GM23248 (cell line): ENCODE measurements at regions not wholly inside any gene's neighbourhood (a gene's known extent, or its start where the extent isn't known, plus 50 kb on each side); places are given as distances from the start of the nearest gene placed in this dataset.

Experiments used
- EZH2 ChIP-seq: fragments of 200-600 bp; sonication (generic); IDR thresholded peaks from 2 replicates; pipeline ENCODE4 v1.6.1; 2018; ENCODE audit warnings: antibody characterized with exemption, mild to moderate bottlenecking; ENCODE audit not compliant: insufficient read depth, poor library complexity, severe bottlenecking
- EZH2phosphoT487 ChIP-seq: fragments of 200-600 bp; sonication (generic); IDR thresholded peaks from 2 replicates; pipeline ENCODE4 v1.6.1; 2018; ENCODE audit warnings: antibody characterized with exemption, moderate library complexity, mild to moderate bottlenecking, low read depth; ENCODE audit not compliant: insufficient read depth

DNA sequence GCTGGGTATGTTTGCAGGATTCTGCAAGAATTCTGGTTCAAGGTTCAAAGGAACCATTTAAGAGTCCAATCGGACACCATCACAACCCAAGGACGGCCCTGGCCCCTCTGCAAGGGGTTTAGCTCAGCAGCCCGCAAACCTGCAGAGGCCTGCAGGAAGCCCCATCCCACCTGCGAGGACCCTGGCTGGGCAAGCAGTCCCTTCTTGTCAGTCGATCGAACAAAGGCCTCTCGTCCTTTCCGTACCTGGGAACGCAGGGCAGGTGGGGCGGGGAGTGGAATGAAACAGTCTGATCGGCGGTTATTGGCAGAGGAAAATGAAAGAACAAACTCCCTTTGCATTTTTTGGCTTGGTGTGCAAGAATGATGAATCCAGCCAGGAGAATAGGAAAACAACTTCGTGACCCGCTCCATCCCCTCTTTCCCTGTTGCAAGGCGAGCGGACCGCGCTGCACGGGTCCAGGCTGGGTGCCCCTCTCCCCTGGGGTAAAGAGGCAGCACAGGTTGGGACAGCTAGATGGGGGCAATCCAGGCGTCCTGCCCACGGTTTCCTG lies 73.7 kb downstream of the INSIG1 start:
- TF ChIP-seq EZH2 (no peak), EZH2phosphoT487 (no peak)
